ENCODE measurements at regions not wholly inside any gene's neighbourhood (a gene's known extent, or its start where the extent isn't known, plus 50 kb on each side); places are given as distances from the start of the nearest gene placed in this dataset.
A peak's percentile ranks its signal among the peaks of the same experiment; 100 is the strongest.

GRCh38 chr18:26685438-26686157 is 137.2 kb upstream of the KCTD1 start:
- DNase-seq = no peak
- intact Hi-C loops (cut with DNase I; ENCODE audit: low total_unique reads) = no loop called here

GRCh38 chr18:26677957-26678356 is 129.6 kb upstream of the KCTD1 start:
- Histone ChIP-seq H3K4me1 (no peaks in the 10 kb centered on the region), H3K27me3 (no peaks in the 10 kb centered on the region), H3K27ac (no peak overlapping the region), H3K9me3 (no peaks in the 10 kb centered on the region), H3K36me3 (no peaks in the 10 kb centered on the region), H3K4me3 (no peak overlapping the region)
- DNase-seq = no peak
- no peak for TF ChIP-seq POLR2A (IDR thresholded peaks at IDR 0.05)
- TF ChIP-seq, protein P1, sequence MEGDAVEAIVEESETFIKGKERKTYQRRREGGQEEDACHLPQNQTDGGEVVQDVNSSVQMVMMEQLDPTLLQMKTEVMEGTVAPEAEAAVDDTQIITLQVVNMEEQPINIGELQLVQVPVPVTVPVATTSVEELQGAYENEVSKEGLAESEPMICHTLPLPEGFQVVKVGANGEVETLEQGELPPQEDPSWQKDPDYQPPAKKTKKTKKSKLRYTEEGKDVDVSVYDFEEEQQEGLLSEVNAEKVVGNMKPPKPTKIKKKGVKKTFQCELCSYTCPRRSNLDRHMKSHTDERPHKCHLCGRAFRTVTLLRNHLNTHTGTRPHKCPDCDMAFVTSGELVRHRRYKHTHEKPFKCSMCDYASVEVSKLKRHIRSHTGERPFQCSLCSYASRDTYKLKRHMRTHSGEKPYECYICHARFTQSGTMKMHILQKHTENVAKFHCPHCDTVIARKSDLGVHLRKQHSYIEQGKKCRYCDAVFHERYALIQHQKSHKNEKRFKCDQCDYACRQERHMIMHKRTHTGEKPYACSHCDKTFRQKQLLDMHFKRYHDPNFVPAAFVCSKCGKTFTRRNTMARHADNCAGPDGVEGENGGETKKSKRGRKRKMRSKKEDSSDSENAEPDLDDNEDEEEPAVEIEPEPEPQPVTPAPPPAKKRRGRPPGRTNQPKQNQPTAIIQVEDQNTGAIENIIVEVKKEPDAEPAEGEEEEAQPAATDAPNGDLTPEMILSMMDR (IDR thresholded peaks at IDR 0.05) = no peak
- intact Hi-C loops (cut with DNase I; ENCODE audit: low total_unique reads) = no loop called here

More at GRCh38 chr18:26685438-26686157, 137.2 kb upstream of the KCTD1 start:
- no peaks in the 10 kb centered on the region for H3K36me3 ChIP-seq
- no peak overlapping the region for H3K4me3 ChIP-seq
- no peaks in the 10 kb centered on the region for H3K9me3 ChIP-seq
- no peak overlapping the region for H3K27ac ChIP-seq
- H3K4me1 ChIP-seq = no peaks in the 10 kb centered on the region
- TF ChIP-seq POLR2A (IDR thresholded peaks at IDR 0.05) = no peak
- TF ChIP-seq, protein P1 (IDR thresholded peaks at IDR 0.05) = no peak
- H3K27me3 ChIP-seq = no peaks in the 10 kb centered on the region

DNA sequence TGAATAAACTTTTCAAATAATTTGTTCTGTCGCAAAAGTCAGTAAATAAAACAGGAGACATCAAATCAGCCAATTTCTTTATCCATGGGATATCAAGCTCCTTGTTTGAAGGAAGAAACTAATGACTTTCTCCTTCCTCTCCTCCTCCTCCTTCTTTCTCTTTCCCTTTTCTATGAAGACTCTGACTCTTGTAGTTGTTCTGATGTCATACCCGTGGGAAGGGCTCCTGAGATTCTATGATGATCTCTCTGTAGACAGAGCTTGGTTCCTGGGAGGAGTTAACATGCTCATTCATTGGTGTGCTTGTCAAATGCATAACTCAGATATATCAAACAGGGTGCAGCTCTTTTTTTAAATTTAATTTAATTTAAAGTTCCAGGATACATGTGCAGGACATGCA is 118.7 kb upstream of the KCTD1 start:
- intact Hi-C loops (cut with DNase I; ENCODE audit: low total_unique reads) = no loop called here
- Histone ChIP-seq H3K4me1 (no peaks in the 10 kb centered on the region), H3K27me3 (no peaks in the 10 kb centered on the region), H3K9me3 (no peaks in the 10 kb centered on the region), H3K36me3 (no peaks in the 10 kb centered on the region), H3K27ac (no peak overlapping the region), H3K4me3 (no peak overlapping the region)
- TF ChIP-seq, protein P1 (IDR thresholded peaks at IDR 0.05) = no peak
- no peak for TF ChIP-seq POLR2A (IDR thresholded peaks at IDR 0.05)
- no peak for DNase-seq

GRCh38 chr18:26662996-26663395 is 114.6 kb upstream of the KCTD1 start:
- Histone ChIP-seq H3K9me3 (no peaks in the 10 kb centered on the region), H3K4me1 (no peaks in the 10 kb centered on the region), H3K27ac (no peak overlapping the region), H3K27me3 (no peaks in the 10 kb centered on the region), H3K4me3 (no peak overlapping the region), H3K36me3 (no peaks in the 10 kb centered on the region)
- intact Hi-C loops (cut with DNase I; ENCODE audit: low total_unique reads) = no loop called here
- no peak for DNase-seq
- TF ChIP-seq, protein P1 (IDR thresholded peaks at IDR 0.05) = no peak
- no peak for TF ChIP-seq POLR2A (IDR thresholded peaks at IDR 0.05)

DNA sequence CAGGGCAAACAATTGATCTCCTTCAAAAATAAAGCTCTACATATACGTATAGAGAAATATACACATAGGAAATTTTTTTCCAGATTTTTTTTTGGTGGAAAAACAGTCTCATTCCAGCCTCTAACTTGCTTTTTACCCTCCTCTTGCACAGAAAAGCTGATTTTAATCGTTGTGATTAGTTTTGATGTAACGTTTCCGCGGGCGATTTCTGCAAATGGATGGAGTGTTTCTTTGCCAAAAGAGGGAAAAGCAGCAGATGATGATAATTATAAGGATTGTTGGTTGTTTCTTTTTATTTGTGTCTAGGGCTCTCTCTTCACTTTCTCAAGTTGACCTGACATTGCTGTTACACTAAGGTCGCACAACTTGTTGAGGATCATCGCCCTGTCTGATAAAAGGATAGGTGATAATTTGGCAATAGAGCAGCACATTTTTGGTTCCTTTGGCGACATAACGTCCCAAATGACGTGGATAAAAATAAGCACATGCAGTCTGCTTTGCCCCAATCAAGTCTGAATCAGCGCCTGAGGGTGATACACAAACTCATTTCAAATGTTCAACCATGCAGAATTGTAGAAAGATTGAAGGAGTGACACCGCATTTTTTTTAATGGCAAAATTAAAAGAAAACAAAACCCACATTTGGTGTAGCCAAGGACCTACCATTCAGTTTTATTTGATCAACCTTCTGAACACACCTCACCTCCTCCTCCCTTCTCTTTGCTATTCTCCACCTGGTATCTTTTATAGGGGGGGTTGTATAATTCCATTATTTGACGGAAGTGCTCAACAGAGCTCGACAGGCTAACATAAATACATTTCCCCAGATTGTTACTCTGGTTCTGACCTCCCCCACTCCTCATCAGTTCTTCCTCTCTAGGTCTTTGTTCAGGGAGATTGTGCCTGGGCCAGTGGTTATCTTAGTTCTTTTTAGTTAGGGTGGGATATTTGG is 109.6 kb upstream of the KCTD1 start:
- DNase-seq = no peak
- Histone ChIP-seq H3K27me3 (no peaks in the 10 kb centered on the region), H3K9me3 (no peaks in the 10 kb centered on the region), H3K4me3 (peak overlapping the region; percentile 52 to 73), H3K36me3 (no peaks in the 10 kb centered on the region), H3K4me1 (no peaks in the 10 kb centered on the region), H3K27ac (peak overlapping the region; percentile 86 to 94)
- intact Hi-C loops (cut with DNase I; ENCODE audit: low total_unique reads) = loop anchor here (10.0 kb wide), 1 partner anchor 113 kb away; the partner anchor contains the start of gene KCTD1
- no peak for TF ChIP-seq POLR2A (IDR thresholded peaks at IDR 0.05)
- TF ChIP-seq, protein P1 (IDR thresholded peaks at IDR 0.05) = no peak
